ENCODE measurements at regions not wholly inside any gene's neighbourhood (a gene's known extent, or its start where the extent isn't known, plus 50 kb on each side); places are given as distances from the start of the nearest gene placed in this dataset.

- TF ChIP-seq CTCF (IDR thresholded peaks at IDR 0.05 in 4 of 5, conservative IDR thresholded peaks at IDR 0.05 in 1 of 5) (no peak), POLR2A (IDR thresholded peaks at IDR 0.05) (no peak)
These were observed 147.4 kb downstream of the TENT5C start for GRCh38 chr1:117753232-117753631.

Data from gastrocnemius medialis (tissue), 4 donors.